Suppressor macrophage treated with lipopolysaccharide for 4 hours (primary cell): ENCODE measurements at regions not wholly inside any gene's neighbourhood (a gene's known extent, or its start where the extent isn't known, plus 50 kb on each side); places are given as distances from the start of the nearest gene placed in this dataset.
"Not testable (repeated sequence)": the region's sequence is repeated elsewhere in the genome, so short reads cannot be mapped to it uniquely, and the experiment has no call there.

Experiments
- DNase-seq: peaks from one replicate; pipeline ENCODE4 v3.0.0-alpha.2; 2020

DNA sequence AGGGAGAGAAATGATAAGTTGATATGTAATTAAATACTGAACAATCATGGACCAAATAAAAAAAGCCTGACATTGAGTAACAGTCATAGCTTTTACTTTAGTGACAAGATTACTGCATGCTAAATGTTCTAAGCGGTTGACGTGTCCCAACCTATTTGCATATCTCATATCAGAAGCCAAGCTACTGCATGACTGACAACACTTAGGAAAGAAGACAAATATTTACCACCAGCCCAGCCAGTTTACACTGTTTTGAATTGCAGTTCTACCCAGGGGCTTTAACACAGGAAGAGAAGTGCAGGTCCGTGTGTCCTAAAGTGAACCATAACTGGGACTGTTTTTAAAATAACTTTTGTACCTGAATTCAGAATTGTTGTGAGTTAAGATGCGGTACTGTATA is 219.9 kb downstream of the PRDM9 start:
- DNase-seq: no peak

DNA sequence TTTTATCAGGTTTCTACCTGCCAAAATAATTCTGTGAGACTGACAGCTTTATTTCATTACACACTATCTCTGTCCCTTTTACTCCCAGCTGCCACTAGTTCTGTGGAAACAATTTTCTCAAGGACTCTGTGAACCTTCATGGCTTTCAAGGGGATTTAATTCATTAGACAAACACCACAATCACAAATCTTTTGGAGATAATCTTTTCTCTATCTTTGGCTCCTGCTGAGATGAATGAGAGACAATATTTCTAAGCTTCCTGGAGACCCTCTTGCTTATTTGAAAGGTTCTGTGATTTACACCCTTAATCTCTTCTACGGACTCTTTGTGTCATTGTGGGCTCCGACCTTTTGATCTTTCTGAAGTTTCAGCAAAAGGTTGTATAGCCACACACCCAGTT is 222.6 kb downstream of the PRDM9 start:
- no peak for DNase-seq

DNA sequence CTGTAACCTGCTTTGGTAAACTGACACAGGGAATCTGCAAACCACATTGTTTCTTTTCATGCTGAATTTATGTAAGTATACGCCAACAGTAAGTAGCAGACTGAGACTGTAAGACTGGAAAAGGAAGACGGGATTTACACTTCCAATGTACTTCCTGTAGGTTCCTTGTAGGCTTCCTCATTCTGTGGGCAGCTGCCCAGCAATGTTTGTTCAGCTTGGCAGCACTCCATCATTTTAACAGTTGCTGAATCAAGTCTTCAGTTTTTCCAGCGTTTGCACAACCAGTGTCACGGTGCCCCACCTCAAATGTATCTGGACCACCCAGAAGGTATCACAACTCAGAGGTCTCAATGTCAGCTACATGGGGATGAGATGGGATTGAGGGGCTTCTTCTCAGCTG is 232.6 kb downstream of the PRDM9 start:
- no peak for DNase-seq

DNA sequence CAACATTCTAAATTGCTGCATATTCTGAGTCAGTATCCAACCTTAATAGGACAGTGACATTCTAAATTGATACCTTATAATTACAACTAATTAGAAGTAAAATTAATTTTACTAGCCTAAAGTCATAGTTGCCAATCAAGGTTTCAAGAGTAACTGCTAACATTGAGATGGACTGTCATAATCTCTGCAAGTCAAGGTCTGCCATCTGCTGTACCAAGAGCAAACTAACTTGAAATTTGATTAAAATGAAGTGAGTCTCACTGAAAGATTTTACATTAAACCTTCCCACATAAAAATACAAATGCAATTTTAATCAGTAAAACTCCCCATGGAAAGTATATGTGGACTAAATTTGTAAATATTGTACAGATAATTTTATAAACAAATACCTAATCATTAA is 235.3 kb downstream of the PRDM9 start:
- DNase-seq: no peak

DNA sequence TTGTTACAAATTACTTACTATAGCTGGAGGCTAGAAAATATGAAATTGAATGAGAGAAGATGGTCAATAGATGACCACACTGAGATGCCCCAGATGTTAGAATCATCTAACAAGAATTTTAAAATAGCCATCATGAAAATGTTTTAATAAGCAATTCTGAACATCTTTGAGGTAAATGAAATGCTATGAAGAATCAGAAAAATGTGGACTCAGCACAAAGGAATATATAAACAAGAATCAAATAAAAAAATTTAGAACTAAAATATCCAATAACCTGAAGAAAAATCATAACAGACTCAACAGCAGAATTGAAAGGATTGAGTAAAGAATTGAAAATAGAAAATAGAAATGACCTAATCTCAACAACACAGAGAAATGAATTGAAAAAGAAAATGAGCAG is 248.5 kb downstream of the PRDM9 start:
- no peak for DNase-seq

DNA sequence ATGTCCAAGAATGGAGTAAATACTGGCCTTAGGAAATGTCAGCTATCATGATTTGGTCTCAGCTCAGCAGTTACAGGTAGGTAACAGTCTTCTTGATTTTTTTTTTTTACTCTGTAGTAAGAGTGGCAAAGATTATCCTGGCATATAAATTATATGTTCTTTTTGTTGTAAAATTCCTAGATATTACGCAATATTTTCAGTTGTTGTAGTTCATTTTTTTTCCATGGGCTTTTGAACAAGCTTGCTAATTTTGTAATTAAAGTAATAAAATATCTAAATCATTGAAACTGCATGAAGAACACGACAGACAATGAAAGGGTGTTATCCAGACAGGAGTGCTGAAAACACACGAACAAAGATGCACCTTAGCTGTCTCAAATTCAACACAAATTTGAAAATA is 249.4 kb downstream of the PRDM9 start:
- DNase-seq: no peak

DNA sequence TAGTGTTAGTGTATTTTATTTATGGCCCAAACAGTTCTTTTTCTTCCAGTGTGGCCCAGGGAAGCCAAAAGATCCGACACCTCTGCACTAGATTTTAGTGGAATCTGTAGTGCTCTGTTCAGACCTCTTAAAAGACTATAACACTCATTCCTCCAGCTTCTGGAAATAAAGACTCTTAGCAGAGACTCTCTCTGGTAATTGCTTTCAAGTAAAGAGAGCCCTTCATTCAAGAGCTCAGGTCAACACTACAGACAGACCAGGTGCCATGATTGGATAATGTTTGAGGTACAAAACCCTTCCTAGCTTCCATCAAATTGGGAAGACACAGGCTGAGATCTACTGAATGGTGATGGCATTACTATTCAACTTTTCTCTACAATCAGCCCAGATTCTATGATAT is 255.8 kb downstream of the PRDM9 start:
- no peak for DNase-seq

DNA sequence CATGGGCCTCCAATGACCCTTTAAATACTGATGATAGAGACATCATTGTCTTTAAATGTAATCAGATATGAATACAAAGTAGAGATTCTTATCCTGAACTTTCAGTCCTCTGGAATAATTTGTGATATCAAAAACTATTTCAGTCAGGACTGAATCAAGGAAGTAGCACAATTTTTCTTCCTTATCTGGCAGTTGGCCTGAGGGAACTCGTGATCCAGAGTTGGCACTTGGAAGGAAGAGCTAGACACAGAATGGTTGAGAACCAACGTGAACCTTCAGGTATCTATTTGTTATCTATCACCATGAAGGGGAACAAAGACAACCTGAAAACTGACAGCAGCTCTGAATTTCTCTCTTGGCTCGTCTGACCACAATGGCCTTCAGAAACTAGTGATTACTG is 269.3 kb downstream of the PRDM9 start:
- no peak for DNase-seq

DNA sequence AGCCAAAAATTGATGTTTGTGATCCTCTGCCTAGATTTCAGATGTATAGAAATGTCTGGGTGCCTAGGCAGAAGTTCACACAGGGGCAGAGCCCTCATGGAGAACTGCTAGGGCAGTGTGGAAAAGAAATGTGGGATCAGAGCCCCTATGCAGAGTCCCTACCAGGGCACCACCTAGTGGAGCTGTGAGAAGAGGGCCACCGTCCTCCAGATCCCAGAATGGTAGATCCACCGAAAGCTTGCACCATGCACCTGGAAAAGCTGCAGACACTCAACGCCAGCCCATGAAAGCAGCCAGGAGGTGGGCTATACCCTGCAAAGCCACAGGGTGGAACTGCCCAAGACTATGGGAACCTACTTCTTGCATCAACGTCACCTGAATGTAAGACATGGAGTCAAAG is 292.9 kb downstream of the PRDM9 start:
- not testable (repeated sequence) for DNase-seq

DNA sequence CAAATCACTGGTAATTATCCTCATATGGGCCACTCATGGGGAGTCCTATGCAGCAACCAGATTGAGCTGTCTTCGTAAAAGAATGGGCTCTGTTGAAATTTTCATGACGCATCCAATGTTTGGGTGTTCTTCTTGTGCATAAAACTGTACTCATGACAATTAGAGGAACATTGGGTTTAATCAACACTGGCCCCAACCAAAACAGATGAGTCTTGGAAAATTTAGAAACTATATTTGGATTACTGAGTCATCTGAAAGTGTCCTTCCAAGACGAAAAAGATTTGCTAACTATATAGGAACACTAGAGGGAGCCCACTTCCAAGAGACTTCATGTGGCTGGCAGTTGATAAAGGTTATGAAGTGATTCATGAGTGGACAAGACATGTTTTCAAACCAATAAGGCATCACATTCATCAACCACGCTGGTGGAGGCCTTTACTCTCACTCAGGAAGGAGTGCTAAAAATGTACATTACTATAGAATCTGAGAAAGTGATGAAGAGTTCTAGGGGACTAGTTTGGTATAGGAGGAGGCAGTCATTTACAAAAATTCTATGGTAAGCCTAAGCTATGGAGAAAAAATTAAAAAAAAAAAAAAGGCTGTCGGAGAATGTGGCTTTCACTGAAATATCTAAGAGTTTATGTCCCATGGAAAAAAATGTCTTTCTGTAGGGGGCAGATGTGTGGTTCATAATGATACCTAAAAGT is 313.5 kb downstream of the PRDM9 start:
- DNase-seq: peak; percentile 2

DNA sequence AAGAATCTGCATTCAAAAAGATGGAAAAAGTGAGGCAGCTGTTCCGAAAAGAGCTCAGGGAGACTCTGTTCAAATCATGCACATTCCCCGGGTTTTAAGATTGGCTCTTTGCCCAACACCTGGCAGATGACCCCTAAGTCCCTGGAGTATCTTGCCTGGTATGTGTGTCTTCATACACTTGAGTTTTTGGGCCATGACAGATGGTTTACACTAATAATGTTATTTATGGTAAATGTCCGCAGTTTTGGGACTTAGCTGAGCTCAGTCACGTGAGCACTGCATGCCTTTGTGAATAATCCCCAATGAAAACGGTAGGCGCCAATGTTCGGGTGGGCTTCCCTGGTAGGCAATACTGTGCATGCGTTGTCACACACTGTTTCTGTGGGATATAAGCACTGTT is 316.1 kb downstream of the PRDM9 start:
- no peak for DNase-seq

DNA sequence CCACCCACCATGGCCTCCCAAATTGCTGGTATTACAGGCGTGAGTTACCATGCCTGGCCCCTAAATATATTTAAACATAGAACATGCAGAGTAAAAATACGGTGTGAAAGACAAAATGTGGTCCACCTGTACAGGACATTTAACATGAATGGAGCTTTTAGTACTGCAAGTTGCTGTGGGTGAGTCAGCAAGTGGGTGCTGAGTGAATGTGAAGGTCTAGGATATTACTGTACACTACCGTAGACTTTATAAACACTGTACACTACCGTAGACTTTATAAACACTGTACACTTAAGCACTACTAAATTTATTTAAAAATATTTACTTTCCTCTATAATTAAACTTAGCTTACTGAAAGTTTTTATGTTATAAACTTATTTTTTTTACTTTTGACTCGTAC is 317.8 kb downstream of the PRDM9 start:
- no peak for DNase-seq

DNA sequence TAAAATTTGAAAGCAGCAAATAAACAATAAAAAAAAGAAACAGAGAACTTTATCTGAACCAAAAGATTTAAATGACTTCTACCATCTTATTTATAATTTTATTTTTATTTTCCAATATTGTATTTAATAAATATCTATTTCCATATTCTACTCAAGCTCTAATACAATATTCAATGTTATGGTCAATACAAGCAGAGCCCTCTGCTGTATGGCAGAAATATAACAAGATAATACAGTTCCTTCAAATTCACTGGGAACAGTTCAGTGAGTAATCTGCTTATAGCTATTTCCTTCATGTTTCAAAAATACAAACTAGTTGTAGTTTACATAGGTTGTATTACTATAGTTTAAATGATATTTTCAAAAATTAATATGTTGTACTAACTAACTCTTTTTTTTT is 332.7 kb downstream of the PRDM9 start:
- DNase-seq: no peak

DNA sequence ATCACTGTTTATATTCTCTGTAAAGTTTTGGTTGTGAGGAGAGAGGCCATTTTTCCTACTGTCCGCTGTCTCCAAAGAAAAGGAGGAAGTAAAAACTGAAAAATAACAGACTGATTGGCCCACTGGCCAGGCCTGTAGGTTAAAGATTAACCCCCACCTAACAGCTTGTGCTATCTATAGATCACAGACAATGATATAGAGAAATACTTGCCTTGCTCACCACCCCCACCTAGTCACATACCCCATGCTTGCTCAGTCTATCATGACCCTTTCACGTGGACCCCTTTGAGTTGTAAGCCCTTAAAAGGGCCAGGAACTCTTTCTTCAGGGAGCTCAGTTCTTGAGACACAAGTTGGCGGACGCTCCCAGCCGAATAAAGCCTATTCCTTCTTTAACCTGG is 357.4 kb downstream of the PRDM9 start:
- DNase-seq: no peak

DNA sequence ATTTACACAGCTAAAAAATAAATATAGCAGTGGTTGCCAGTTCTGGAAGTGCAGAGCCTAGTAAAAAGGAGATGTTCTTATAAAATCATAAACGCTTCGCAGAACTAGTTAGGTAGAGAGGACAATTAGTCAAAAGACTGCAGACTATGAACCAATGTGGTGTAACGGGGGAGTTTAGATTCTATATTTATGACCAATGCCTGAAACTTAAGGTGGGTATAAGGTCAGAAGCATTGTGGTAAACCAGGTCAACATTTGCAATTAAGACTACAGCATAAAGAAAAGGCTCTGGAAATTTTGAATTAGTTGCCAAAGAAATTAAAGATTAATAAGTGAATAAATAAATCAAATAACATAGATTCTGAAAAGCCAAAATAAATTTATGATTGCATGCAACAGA is 370.4 kb downstream of the PRDM9 start:
- DNase-seq: no peak

DNA sequence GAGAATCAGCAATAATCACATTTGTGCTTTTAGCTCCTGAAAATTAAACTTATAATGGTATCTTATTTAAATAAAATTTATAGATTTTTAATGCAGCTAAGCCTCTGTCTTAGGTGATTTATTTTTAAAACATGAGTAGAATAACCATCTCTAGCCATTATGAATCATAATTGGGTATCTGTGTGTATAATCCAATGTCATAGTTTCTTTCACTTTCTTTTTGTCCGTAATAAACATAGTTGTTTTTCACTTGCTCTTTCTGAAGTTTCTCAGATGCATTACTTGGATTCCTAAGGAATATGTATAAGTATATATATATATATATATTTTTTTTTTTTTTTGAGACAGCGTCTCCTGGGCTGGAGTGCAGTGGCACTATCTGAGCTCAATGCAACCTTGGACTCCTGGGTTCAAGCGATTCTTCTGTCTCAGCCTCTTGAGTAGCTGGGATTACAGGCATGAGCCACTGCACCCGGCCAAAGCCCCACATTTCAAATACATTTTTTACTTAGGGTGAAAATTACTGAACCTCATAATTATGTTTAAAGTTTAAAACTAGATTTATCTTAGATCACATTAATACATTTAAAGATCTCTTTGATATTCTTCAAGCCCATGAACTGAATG is 377.1 kb downstream of the PRDM9 start:
- no peak for DNase-seq

DNA sequence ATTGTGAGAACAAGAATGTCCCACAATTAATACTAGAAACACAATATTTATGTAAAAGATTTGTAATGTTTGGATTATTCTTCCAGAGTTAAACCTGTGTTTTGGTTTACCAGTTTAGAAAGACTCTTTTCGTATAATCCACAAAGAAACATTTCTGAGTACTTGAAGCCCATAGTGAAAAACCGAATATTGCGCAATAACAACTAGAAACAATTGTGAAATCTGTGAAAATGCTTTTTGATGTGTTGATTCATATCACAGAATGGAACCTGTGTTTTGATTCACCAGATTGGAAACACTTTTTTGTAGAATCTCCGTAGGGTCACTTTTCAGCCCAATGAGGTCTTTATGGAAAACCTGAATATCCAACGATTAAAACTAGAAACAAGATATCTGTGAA is 386.2 kb downstream of the PRDM9 start:
- DNase-seq: no peak

DNA sequence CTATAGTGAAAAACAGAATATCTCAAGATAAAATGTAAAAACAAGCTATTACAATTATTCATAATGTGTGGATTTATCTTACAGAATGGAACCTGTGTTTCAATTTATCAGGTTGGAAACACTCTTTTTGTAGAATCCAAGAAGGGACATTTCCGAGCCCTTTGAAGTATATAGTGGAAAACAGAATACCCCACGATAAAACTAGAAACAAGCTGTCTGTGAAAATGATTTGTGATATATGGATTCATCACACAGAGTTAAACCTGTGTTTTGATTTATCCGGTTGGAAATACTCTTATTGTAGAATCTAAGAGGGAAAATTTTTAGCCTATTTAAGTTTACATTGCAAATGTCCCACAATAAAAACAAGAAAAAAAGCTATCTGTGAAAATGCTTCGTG is 388.2 kb downstream of the PRDM9 start:
- no peak for DNase-seq

DNA sequence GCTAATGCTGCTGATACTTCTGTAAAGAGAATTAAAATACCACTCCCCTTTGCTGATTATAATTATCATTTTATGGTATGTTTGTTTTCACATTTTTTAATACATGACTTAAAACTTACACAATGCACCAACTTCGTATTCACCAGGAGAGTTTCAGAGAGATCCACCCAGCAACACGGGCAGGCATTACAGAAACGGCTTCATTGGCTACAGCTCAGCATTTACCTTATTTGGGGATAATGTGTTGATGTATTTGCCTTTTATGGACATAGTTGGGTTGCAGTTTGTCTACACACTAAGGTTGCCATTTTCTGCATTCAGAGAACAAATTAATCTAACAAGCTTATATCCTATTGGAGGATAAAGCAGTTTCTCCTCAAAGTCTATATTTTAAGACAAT is 423.6 kb downstream of the PRDM9 start:
- no peak for DNase-seq

DNA sequence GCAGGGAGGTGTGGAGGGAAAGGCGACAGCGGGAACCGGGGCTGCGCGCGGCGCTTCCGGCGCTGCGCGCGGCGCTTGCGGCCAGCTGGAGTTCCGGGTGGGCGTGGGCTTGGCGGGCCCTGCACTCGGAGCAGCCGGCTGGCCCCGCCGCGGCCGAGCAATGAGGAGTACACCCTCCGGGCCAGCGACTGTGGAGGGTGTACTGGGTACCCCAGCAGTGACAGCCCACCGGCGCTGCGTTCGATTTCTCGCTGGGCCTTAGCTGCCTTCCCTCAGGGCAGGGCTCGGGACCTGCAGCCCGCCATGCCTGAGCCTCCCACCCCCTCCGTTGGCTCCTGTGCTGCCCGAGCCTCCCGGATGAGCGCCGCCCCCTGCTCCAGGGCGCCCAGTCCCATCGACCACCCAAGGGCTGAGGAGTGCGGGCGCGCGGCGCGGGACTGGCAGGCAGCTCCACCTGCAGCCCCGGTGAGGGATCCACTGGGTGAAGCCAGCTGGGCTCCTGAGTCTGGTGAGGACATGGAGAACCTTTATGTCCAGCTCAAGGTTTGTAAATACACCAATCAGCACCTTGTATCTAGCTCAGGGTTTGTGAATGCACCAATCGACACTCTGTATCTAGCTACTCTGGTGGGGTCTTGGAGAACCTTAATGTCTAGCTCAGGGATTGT is 444.0 kb downstream of the PRDM9 start:
- DNase-seq: not testable (repeated sequence)

DNA sequence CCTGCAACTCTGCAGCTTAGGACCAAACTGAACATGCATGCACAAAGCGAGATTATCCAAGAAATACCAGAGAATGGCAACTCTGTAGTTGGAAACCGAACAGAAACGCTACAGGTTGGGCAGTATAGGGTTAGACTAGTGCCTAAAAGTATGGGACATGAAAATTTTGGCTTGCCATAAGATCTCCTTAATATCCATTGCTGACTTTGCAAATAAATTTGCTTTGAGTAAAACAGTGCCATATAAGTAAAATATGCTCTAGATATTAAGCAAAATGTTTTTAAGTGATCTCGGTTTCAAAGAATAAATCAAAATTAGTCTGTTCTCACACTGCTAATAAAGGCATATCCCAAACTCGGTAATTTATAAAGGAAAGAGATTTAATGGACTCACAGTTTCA is 456.0 kb downstream of the PRDM9 start:
- no peak for DNase-seq

DNA sequence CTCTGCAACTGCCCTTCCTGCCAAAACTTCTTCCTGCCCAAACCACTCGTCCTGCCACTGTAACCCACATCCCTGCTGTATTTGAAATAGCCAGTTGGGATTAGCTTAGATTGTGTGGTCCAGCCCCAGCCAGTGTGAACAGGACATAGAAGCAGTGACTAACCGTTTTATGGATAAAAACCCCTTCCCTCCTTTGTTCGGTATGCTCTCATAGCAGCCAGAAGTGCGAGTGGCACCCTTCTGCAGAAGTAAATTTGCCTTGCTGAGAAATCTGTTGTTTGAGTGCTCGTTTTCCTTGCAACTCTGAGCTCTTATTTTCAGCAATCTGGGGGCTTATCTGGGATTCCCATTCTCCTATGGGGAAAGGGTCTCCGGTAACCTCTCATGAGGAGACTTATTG is 470.0 kb downstream of the PRDM9 start:
- DNase-seq: no peak

DNA sequence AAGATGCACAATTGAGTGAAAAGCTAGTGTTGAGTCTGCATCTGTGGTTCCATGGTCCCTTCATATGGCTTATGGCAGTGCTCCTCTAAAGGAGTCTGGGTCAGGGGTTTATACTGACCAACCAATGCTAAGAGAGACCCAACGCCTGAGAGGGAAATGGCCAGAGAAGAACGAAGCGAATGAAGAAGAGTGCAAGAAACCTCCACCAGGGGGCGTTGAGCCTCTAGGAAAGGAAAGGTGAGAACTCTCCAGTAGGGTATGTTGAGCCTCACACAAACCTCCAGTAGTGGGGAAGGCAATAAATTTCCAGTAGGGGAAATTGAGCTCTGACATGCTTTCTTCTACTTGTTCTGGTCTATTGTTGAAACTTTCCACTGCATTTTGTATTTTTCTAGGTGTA is 470.6 kb downstream of the PRDM9 start:
- DNase-seq: peak; percentile 3

DNA sequence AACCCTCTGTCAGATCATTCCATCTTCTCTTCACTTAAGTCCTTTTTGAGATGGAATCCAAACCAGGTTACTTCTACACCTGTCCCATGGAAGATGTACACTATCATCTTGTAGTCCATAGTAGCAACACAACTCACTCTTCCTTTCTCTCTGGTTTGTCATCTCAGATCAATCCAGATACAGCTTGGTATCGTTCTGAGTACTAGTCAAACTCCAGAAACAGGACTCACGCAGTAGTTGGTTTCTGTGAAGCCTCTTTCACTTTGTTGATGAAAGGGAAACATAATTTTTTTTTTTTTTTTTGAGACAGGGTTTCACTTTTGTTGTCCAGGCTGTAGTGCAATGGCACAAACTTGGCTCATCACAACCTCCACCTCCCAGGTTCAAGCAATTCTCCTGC is 484.0 kb downstream of the PRDM9 start:
- DNase-seq: no peak
